Natural killer cell (primary cell): ENCODE measurements at regions not wholly inside any gene's neighbourhood (a gene's known extent, or its start where the extent isn't known, plus 50 kb on each side); places are given as distances from the start of the nearest gene placed in this dataset.

Source experiments
- ATAC-seq, 3 donors: fragments of 150-1000 bp in 2 of 3; fragments of 200-7000 bp in 1 of 3; cut with Tn5 transposase; 1 replicate in 1 of 3; 2 replicates in 2 of 3; pipeline ENCODE4 v1.10.0; 2021; ENCODE audit warnings: mild to moderate bottlenecking in 2 of 3, moderate library complexity in 2 of 3
- DNase-seq, 2 donors: peaks; one replicate each; pipeline versions ENCODE4 v3.0.0 to v3.0.0-alpha.2; 2013 to 2021; ENCODE audit warnings: mixed read lengths in 1 of 2
- H3K27ac ChIP-seq: one replicate; pipeline ENCODE4 v1.5.1; 2013; ENCODE audit warnings: mild to moderate bottlenecking, low read length
- H3K27me3 ChIP-seq: one replicate; pipeline ENCODE4 v1.6.1; 2013; ENCODE audit warnings: low read length; ENCODE audit not compliant: control insufficient read depth, insufficient read depth
- H3K36me3 ChIP-seq: one replicate; pipeline ENCODE4 v1.6.1; 2013; ENCODE audit warnings: low read length; ENCODE audit not compliant: control insufficient read depth, insufficient read depth
- H3K4me1 ChIP-seq: one replicate; pipeline ENCODE4 v1.6.1; 2013; ENCODE audit warnings: low read length; ENCODE audit not compliant: control insufficient read depth, insufficient read depth
- H3K4me3 ChIP-seq: one replicate; pipeline ENCODE4 v1.5.1; 2013; ENCODE audit warnings: low read length
- H3K9me3 ChIP-seq: one replicate; pipeline ENCODE4 v1.6.1; 2013; ENCODE audit warnings: low read length; ENCODE audit not compliant: control insufficient read depth, insufficient read depth
- H3K27ac Mint-ChIP-seq, 2 donors: one replicate each; pipeline ENCODE4 v1.8.0; 2022; ENCODE audit warnings: mild to moderate bottlenecking in 2 of 2, mixed read lengths in 2 of 2, moderate library complexity in 1 of 2
- H3K27me3 Mint-ChIP-seq, 2 donors: one replicate each; pipeline ENCODE4 v1.8.0; 2022; ENCODE audit warnings: low read depth in 2 of 2, mixed read lengths in 2 of 2
- H3K36me3 Mint-ChIP-seq: one replicate; pipeline ENCODE4 v1.8.0; 2022; ENCODE audit warnings: mixed read lengths
- H3K4me1 Mint-ChIP-seq, 2 donors: one replicate each; pipeline ENCODE4 v1.8.0; 2022; ENCODE audit warnings: mixed read lengths in 2 of 2
- H3K4me3 Mint-ChIP-seq: one replicate; pipeline ENCODE4 v1.8.0; 2022; ENCODE audit warnings: mild to moderate bottlenecking, moderate library complexity, mixed read lengths
- H3K9me3 Mint-ChIP-seq, 2 donors: one replicate each; pipeline ENCODE4 v1.8.0; 2022; ENCODE audit warnings: mixed read lengths in 2 of 2
- WGBS: methylation state at CpG from one replicate; pipeline ENCODE4 v1.1.7; 2013; ENCODE audit warnings: missing lambda C conversion rate; ENCODE audit not compliant: insufficient coverage; 5-methylcytosine and 5-hydroxymethylcytosine counted together
- intact Hi-C: fragments of 100-400 bp; cut with micrococcal nuclease; formaldehyde crosslinking; loops from one replicate; pipeline ENCODE4 v1.14.2; 2022
- TF ChIP-seq, protein P1 (sequence below): fragments of 200-600 bp; IDR thresholded peaks from one replicate; pipeline ENCODE4 v1.8.0; 2022; ENCODE audit warnings: antibody characterized with exemption

DNA sequence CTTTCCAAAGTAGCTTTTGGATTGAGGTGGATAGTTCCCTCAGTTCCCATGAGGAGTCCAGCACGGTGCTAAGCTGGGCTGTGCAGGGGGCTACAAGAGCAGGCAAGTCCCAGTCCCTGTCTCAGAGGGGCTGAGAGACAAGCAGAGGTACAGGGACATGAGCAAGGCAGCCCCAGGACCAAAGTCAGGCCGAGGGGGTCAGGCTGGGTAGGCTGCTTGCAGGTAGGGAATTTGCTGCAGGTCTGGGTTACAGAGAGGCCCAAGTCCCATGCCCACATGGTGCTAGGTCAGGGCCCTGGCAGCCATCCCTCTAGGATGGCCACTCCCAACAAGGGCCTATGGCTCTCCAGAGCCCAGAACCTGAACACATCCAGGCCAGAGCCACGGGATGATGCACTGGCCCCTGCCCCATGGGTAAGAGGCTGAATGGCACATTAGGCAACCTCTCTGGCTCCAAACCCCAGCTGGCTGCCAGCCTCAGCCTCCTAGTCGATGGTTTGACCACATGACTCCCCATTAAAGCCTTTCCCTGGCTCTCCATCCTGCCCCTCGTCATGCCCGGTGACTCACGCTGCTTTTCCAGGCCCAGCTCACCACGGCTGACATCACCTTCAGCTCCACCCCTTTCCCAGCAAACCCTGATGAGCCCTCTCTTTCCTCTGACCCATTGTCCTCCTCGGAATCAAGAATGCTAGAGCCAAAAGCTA is 83.7 kb downstream of the SDC1 start:
- Histone ChIP-seq H3K4me3 (no peak overlapping the region), H3K27ac (no peak overlapping the region), H3K27me3 (no peaks in the 10 kb centered on the region), H3K9me3 (no peaks in the 10 kb centered on the region), H3K36me3 (no peaks in the 10 kb centered on the region), H3K4me1 (no peaks in the 10 kb centered on the region)
- ATAC-seq (no peak), DNase-seq (no peak)
- TF ChIP-seq, protein P1, sequence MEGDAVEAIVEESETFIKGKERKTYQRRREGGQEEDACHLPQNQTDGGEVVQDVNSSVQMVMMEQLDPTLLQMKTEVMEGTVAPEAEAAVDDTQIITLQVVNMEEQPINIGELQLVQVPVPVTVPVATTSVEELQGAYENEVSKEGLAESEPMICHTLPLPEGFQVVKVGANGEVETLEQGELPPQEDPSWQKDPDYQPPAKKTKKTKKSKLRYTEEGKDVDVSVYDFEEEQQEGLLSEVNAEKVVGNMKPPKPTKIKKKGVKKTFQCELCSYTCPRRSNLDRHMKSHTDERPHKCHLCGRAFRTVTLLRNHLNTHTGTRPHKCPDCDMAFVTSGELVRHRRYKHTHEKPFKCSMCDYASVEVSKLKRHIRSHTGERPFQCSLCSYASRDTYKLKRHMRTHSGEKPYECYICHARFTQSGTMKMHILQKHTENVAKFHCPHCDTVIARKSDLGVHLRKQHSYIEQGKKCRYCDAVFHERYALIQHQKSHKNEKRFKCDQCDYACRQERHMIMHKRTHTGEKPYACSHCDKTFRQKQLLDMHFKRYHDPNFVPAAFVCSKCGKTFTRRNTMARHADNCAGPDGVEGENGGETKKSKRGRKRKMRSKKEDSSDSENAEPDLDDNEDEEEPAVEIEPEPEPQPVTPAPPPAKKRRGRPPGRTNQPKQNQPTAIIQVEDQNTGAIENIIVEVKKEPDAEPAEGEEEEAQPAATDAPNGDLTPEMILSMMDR: no peak
- intact Hi-C loops: no loop called here
- H3K27me3 Mint-ChIP-seq: peaks cover 2 to 16% of the 10 kb centered on the region in 2 donors
- no peaks in the 10 kb centered on the region for H3K36me3 Mint-ChIP-seq
- H3K4me1 Mint-ChIP-seq: no peaks in the 10 kb centered on the region
- H3K9me3 Mint-ChIP-seq: no peaks in the 10 kb centered on the region
- 83% methylated on average over 9 of the region's 9 CpGs for WGBS
- no peak overlapping the region for H3K4me3 Mint-ChIP-seq
- no peak overlapping the region for H3K27ac Mint-ChIP-seq

DNA sequence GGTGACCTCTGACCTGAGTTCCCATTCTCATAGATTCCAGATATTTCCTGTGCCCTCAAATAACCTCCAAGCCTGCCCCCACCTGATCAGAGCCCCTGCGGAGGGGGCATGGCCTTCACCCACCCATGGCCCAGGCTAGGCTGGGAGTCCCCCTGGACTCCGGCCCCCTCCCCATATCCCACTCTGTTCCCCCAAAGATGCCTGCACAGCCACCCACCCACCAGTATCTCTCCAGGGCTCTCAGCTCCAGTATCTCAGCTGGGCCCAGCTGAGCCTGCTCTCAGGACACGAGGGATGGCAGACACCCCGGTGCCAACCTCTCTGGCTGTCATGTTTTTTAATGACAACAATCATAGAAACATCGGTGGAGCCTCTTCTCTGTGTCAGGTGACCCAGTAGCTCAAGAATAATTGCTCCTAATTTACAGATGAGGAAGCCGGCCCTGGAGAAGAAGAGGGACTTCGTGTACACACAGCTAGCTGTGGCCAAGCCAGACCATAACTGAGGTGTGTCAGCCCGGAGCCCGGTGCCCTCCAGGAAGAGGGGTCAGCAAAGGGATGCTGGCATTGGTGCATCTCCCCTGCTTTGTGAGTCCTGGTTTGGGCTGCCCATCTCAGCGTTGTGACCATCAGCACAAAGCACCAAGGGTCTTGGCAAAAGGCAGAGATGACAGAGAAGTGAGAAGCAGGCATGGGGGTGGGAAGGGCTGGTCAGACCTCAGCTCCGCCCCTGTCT is 84.4 kb downstream of the SDC1 start:
- Mint-ChIP-seq H3K36me3 (no peaks in the 10 kb centered on the region), H3K9me3 (no peaks in the 10 kb centered on the region), H3K27ac (no peak overlapping the region), H3K4me3 (no peak overlapping the region), H3K27me3 (peaks cover 2 to 12% of the 10 kb centered on the region in 2 donors), H3K4me1 (no peaks in the 10 kb centered on the region)
- Histone ChIP-seq H3K36me3 (no peaks in the 10 kb centered on the region), H3K27ac (no peak overlapping the region), H3K9me3 (no peaks in the 10 kb centered on the region), H3K4me3 (no peak overlapping the region), H3K4me1 (no peaks in the 10 kb centered on the region), H3K27me3 (no peaks in the 10 kb centered on the region)
- DNase-seq (no peak), ATAC-seq (no peak)
- 91% methylated on average over 11 of the region's 11 CpGs for WGBS
- TF ChIP-seq, protein P1: no peak
- intact Hi-C loops: no loop called here

DNA sequence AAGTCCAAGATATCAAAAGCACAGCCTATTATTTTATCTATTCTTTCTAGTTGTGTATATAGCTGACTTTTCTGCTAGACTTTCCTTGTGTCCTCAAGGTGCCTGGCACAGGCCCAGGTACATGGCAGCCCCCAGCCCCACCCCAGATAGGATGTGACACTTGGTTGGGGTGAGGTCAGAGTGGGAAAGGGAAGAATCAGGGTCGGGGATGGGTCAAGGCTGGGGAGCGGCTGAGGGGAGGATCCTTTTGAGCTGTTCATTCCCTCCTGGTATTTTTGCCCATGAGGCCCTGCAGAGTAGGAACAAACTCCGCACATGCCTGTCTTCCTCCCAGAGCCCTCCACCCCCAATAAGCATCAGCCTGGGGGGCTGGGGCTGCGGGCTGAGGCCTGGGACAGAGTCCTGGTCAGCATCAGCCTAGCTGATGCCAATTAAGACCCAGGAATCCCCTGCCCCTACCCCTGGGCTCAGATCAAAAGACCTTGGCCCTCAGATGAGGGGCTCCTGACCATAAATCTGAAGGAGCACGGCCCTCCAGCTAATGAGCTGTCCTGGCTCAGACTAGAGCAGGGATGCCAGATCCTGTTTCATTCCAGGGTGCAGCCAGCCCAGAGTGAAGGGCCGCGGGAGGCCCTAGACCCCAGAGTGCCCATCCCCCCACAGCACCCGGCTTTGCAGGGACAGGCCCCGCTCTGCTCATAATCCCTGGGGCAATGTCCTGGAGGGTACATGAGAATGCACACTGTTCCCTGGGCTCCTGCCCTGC is 85.3 kb downstream of the SDC1 start:
- H3K36me3 ChIP-seq: no peaks in the 10 kb centered on the region
- Mint-ChIP-seq H3K9me3 (no peaks in the 10 kb centered on the region), H3K4me1 (no peaks in the 10 kb centered on the region), H3K27me3 (peaks cover 2 to 6% of the 10 kb centered on the region in 2 donors), H3K4me3 (no peak overlapping the region), H3K36me3 (no peaks in the 10 kb centered on the region), H3K27ac (no peak overlapping the region)
- TF ChIP-seq, protein P1: no peak
- no peak for DNase-seq
- ATAC-seq: no peak
- H3K4me1 ChIP-seq: no peaks in the 10 kb centered on the region
- H3K4me3 ChIP-seq: no peak overlapping the region
- H3K9me3 ChIP-seq: no peaks in the 10 kb centered on the region
- 68% methylated on average over 9 of the region's 9 CpGs for WGBS
- no peak overlapping the region for H3K27ac ChIP-seq
- H3K27me3 ChIP-seq: no peaks in the 10 kb centered on the region
- intact Hi-C loops: no loop called here
